HG02759 (cell line): ENCODE measurements at regions not wholly inside any gene's neighbourhood (a gene's known extent, or its start where the extent isn't known, plus 50 kb on each side); places are given as distances from the start of the nearest gene placed in this dataset.
A peak's percentile ranks its signal among the peaks of the same experiment; 100 is the strongest.

Experiments used
- ATAC-seq: cut with Tn5 transposase; IDR thresholded peaks from one replicate; pipeline ENCODE4 v1.9.1; 2021; ENCODE audit warnings: mild to moderate bottlenecking, moderate library complexity; ENCODE audit not compliant: unreplicated experiment

- ATAC-seq = no peak
Measured at GRCh38 chr1:93013145-93014065, 52.1 kb upstream of the DIPK1A start.

GRCh38 chr1:93014168-93014567, 52.9 kb upstream of the DIPK1A start:
- ATAC-seq = no peak

GRCh38 chr1:93015590-93015989, 54.3 kb upstream of the DIPK1A start:
- no peak for ATAC-seq

- no peak for ATAC-seq
Measured at GRCh38 chr1:93016171-93016570, 54.9 kb upstream of the DIPK1A start.

- peak; percentile 66 for ATAC-seq
Measured at GRCh38 chr1:93021539-93022134, 57.4 kb upstream of the MTF2 start.

- no peak for ATAC-seq
Measured at GRCh38 chr1:93022580-93022979, 56.5 kb upstream of the MTF2 start.

GRCh38 chr1:93023281-93023680, 55.8 kb upstream of the MTF2 start:
- ATAC-seq = no peak

- no peak for ATAC-seq
Measured at GRCh38 chr1:93025572-93025971, 53.5 kb upstream of the MTF2 start.

GRCh38 chr1:93028542-93028941, 50.5 kb upstream of the MTF2 start:
- ATAC-seq = no peak
